IMR-90 (cell line): ENCODE measurements at regions not wholly inside any gene's neighbourhood (a gene's known extent, or its start where the extent isn't known, plus 50 kb on each side); places are given as distances from the start of the nearest gene placed in this dataset.

ENCODE experiments used
- ATAC-seq: fragments of 200-7000 bp; cut with Tn5 transposase; 2 replicates; pipeline ENCODE4 v1.9.1; 2020; ENCODE audit warnings: low read depth, mild to moderate bottlenecking, moderate library complexity
- BruUV-seq: library from RNA; stranded (reverse); fragments of 400-500 nt; replicated peaks from 2 replicates; lab custom pipeline; 2021; lab: Mats Ljungman, UMichigan
- CTCF ChIA-PET: fragments of 300-600 bp; formaldehyde crosslinking; extraction: SDS; loops from one replicate; lab custom pipeline; 2021; ENCODE audit warnings: antibody characterized with exemption; lab: Yijun Ruan, JAX
- POLR2A ChIA-PET: fragments of 300-600 bp; sonication (Branson Sonifier 250); formaldehyde crosslinking; loops from one replicate; lab custom pipeline; 2022; ENCODE audit warnings: antibody characterized with exemption; ENCODE audit not compliant: unreplicated experiment; lab: Charles Lee
- DNase-seq: peaks from one replicate; pipeline ENCODE4 v3.0.0; 2013
- H2AFZ ChIP-seq: replicated peaks from 2 replicates; pipeline ENCODE3; 2013; ENCODE audit warnings: low read length, mild to moderate bottlenecking; ENCODE audit not compliant: poor library complexity
- H2AK5ac ChIP-seq: 2 replicates; pipeline ENCODE4 v1.6.1; 2013; ENCODE audit warnings: low read depth, low read length, inconsistent platforms
- H2AK9ac ChIP-seq: replicated peaks from 2 replicates; pipeline ENCODE3; 2013; ENCODE audit warnings: mild to moderate bottlenecking, low read depth, low read length, moderate library complexity; ENCODE audit not compliant: poor library complexity
- H2BK120ac ChIP-seq: 2 replicates; pipeline ENCODE4 v1.6.1; 2013; ENCODE audit warnings: low read depth, low read length, inconsistent platforms
- H2BK15ac ChIP-seq: 3 replicates; pipeline ENCODE4 v1.6.1; 2013; ENCODE audit warnings: low read depth, low read length, inconsistent platforms
- H2BK20ac ChIP-seq: 2 replicates; pipeline ENCODE4 v1.6.1; 2013; ENCODE audit warnings: low read depth, mild to moderate bottlenecking, inconsistent platforms, low read length, moderate library complexity
- H2BK5ac ChIP-seq: 2 replicates; pipeline ENCODE4 v1.6.1; 2013; ENCODE audit warnings: mild to moderate bottlenecking, low read depth, low read length, inconsistent platforms; ENCODE audit not compliant: poor library complexity, severe bottlenecking
- H3K14ac ChIP-seq: replicated peaks from 2 replicates; pipeline ENCODE4 v1.6.1; 2013; ENCODE audit warnings: low read depth, low read length, inconsistent platforms
- H3K18ac ChIP-seq: 2 replicates; pipeline ENCODE4 v1.6.1; 2013; ENCODE audit warnings: low read depth, low read length, control low read depth
- H3K23ac ChIP-seq: 2 replicates; pipeline ENCODE4 v1.6.1; 2013; ENCODE audit warnings: low read depth, low read length, inconsistent platforms
- H3K27ac ChIP-seq: 2 replicates; pipeline ENCODE4 v1.5.1; 2013; ENCODE audit warnings: mild to moderate bottlenecking, control low read depth, low read length; ENCODE audit not compliant: insufficient read depth
- H3K27me3 ChIP-seq: 2 replicates; pipeline ENCODE4 v1.6.1; 2013; ENCODE audit warnings: low read length; ENCODE audit not compliant: control insufficient read depth, insufficient read depth
- H3K36me3 ChIP-seq: 2 replicates; pipeline ENCODE4 v1.6.1; 2013; ENCODE audit warnings: low read length, mixed read lengths; ENCODE audit not compliant: control insufficient read depth, insufficient read depth
- H3K4ac ChIP-seq: 2 replicates; pipeline ENCODE4 v1.6.1; 2013; ENCODE audit warnings: low read depth, low read length, inconsistent platforms
- H3K4me1 ChIP-seq: 2 replicates; pipeline ENCODE4 v1.6.1; 2013; ENCODE audit warnings: low read length, mixed read lengths; ENCODE audit not compliant: control insufficient read depth, insufficient read depth
- H3K4me2 ChIP-seq: 2 replicates; pipeline ENCODE4 v1.6.1; 2013; ENCODE audit warnings: low read depth, mild to moderate bottlenecking, control low read depth, low read length, moderate library complexity
- H3K4me3 ChIP-seq: 2 replicates; pipeline ENCODE4 v1.5.1; 2013; ENCODE audit warnings: low read depth, mild to moderate bottlenecking, control low read depth, low read length, moderate library complexity; ENCODE audit not compliant: insufficient read depth
- H3K56ac ChIP-seq: 2 replicates; pipeline ENCODE4 v1.6.1; 2013; ENCODE audit warnings: low read length, inconsistent platforms; ENCODE audit not compliant: insufficient read depth; ENCODE audit errors: extremely low read depth
- H3K79me1 ChIP-seq, 2 experiments: 2 replicates each; pipeline ENCODE4 v1.6.1; 2013; ENCODE audit warnings: low read length in 2 of 2, inconsistent platforms in 1 of 2, low read depth in 1 of 2
- H3K9ac ChIP-seq: 2 replicates; pipeline ENCODE4 v1.6.1; 2013; ENCODE audit warnings: low read depth, low read length, control low read depth
- H3K9me1 ChIP-seq: 2 replicates; pipeline ENCODE4 v1.6.1; 2013; ENCODE audit warnings: low read length, inconsistent platforms; ENCODE audit not compliant: insufficient read depth
- H3K9me3 ChIP-seq: 2 replicates; pipeline ENCODE4 v1.6.1; 2013; ENCODE audit warnings: low read length; ENCODE audit not compliant: control insufficient read depth, insufficient read depth
- H4K20me1 ChIP-seq: 2 replicates; pipeline ENCODE4 v1.6.1; 2013; ENCODE audit warnings: low read length, inconsistent platforms; ENCODE audit not compliant: insufficient read depth
- H4K5ac ChIP-seq: 2 replicates; pipeline ENCODE4 v1.6.1; 2013; ENCODE audit warnings: mild to moderate bottlenecking, low read depth, low read length, control low read depth
- H4K8ac ChIP-seq, 2 experiments: 2 replicates each; pipeline ENCODE4 v1.6.1; 2013; ENCODE audit warnings: low read depth in 2 of 2, low read length in 2 of 2, control low read depth in 1 of 2, inconsistent platforms in 1 of 2
- H4K91ac ChIP-seq: 2 replicates; pipeline ENCODE4 v1.6.1; 2013; ENCODE audit warnings: low read depth, low read length, inconsistent platforms; ENCODE audit not compliant: insufficient read depth
- BHLHE40 ChIP-seq: fragments of 150-350 bp; IDR thresholded peaks from 2 replicates; pipeline ENCODE4 v1.6.1; 2016; ENCODE audit warnings: mild to moderate bottlenecking, low read depth, low read length
- CEBPB ChIP-seq: IDR thresholded peaks from 2 replicates; pipeline ENCODE4 v1.6.1; 2012; ENCODE audit warnings: low read depth, low read length, improper control_type of control experiment
- RAD21 ChIP-seq: IDR thresholded peaks from 2 replicates; pipeline ENCODE4 v1.6.1; 2012; ENCODE audit warnings: low read length, improper control_type of control experiment
- SMC3 ChIP-seq: fragments of 150-350 bp; IDR thresholded peaks from 2 replicates; pipeline ENCODE4 v1.6.1; 2016; ENCODE audit warnings: low read depth, mild to moderate bottlenecking, antibody characterized with exemption, low read length, moderate library complexity
- WGBS, 2 experiments: methylation state at CpG; one replicate each; pipeline versions ENCODE4 v1.1.5 to v1.1.7; 2013; ENCODE audit warnings: missing lambda C conversion rate in 2 of 2; ENCODE audit not compliant: insufficient read length in 1 of 2; ENCODE audit errors: extremely low coverage in 2 of 2; 5-methylcytosine and 5-hydroxymethylcytosine counted together
- dilution Hi-C: fragments of 300-500 bp; cut with HindIII; formaldehyde crosslinking; loops from one replicate; pipeline ENCODE4 v1.14.3; 2018; ENCODE audit warnings: low sequenced_read_pairs; ENCODE audit not compliant: unreplicated experiment
- in situ Hi-C: fragments of 300-500 bp; cut with MboI; formaldehyde crosslinking; loops from 3 replicates; pipeline ENCODE4 v1.14.3; 2019; ENCODE audit warnings: low sequenced_read_pairs, inconsistent platforms, mixed read lengths
- intact Hi-C: fragments of 100-400 bp; cut with micrococcal nuclease; formaldehyde crosslinking; loops from 2 replicates; pipeline ENCODE4 v1.10.0; 2022

DNA sequence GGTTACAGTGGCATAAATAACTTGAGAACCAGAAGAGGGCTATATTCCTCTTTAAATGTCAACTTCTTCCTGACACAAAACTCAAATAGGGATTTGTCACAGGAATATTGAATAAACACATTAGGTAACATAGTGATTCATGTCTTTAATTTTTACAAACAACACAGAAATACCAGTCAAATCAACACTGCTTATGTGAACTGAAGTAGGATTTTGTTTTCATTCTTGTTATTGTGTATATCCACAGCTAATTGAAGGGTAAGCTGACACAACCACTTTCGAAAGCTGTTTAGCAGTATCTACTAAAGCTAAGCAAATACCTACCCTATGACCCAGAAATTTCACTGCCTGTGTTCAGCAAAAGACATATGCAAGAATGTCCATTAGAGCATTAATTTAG lies 120.4 kb upstream of the EOLA2 start:
- Histone ChIP-seq H3K27me3 (no peaks in the 10 kb centered on the region), H3K4me3 (no peak overlapping the region), H2BK15ac (no peak overlapping the region), H2BK5ac (no peak overlapping the region), H3K18ac (no peak overlapping the region), H2BK20ac (no peak overlapping the region), H3K4ac (no peak overlapping the region), H3K4me1 (peaks cover 8% of the 10 kb centered on the region), H3K9me3 (no peaks in the 10 kb centered on the region), H2AK9ac (no peak overlapping the region), H3K23ac (no peak overlapping the region), H2AFZ (no peak overlapping the region), H4K8ac (no peak overlapping the region), H3K79me1 (no peaks in the 10 kb centered on the region), H3K56ac (no peak overlapping the region), H2AK5ac (no peak overlapping the region), H2BK120ac (no peak overlapping the region), H4K5ac (no peak overlapping the region), H3K9me1 (peaks cover 4% of the 10 kb centered on the region; the same call in 1 of the 2 replicates), H3K9ac (no peak overlapping the region), H3K14ac (no peak overlapping the region), H3K27ac (no peak overlapping the region), H4K91ac (no peak overlapping the region), H3K36me3 (no peaks in the 10 kb centered on the region), H4K20me1 (no peaks in the 10 kb centered on the region), H3K4me2 (no peak overlapping the region; the same call in 1 of the 2 replicates)
- no TSS peak for BruUV-seq
- DNase-seq, result no peak
- POLR2A ChIA-PET, result no interaction called here
- peak; percentile 38 for ATAC-seq
- in situ Hi-C loops, result no loop called here
- CTCF ChIA-PET, result no interaction called here
- intact Hi-C loops, result no loop called here
- dilution Hi-C loops, result no loop called here
- no peak for TF ChIP-seq SMC3
- TF ChIP-seq RAD21, result no peak
- no peak for TF ChIP-seq BHLHE40
- no peak for TF ChIP-seq CEBPB
- WGBS, 2 experiments, result no CpG with 5 or more reads among the region's 1 CpG
